ENCODE measurements at regions not wholly inside any gene's neighbourhood (a gene's known extent, or its start where the extent isn't known, plus 50 kb on each side); places are given as distances from the start of the nearest gene placed in this dataset.

GRCh38 chr1:221862971-221863370, 121.1 kb upstream of the DUSP10 start:
- no peak for FAIRE-seq
- Histone ChIP-seq H2BK120ac (replicated peaks; ENCODE audit: low read depth, low read length) (no peak overlapping the region), H3K27me3 (replicated peaks in 1 of 4; ENCODE audit: control insufficient read depth in 3 of 4, extremely low read depth in 1 of 4, insufficient read depth in 3 of 4, low read length in 3 of 4) (no peaks in the 10 kb centered on the region), H3K18ac (ENCODE audit: extremely low read depth, low read length) (no peak overlapping the region), H2AFZ (ENCODE audit: low read length) (no peak overlapping the region), H2BK15ac (ENCODE audit: low read length) (no peak overlapping the region), H2AK5ac (ENCODE audit: low read depth, low read length) (no peak overlapping the region), H3K23ac (ENCODE audit: insufficient read length) (no peak overlapping the region), H3K9me3 (ENCODE audit: insufficient read depth in 2 of 2, low read depth in 1 of 2, low read length in 1 of 2) (no peaks in the 10 kb centered on the region), H4K5ac (ENCODE audit: insufficient read length, low read depth, low read length) (no peak overlapping the region), H3K4me3 (ENCODE audit: extremely low read depth in 1 of 4, insufficient read depth in 2 of 4, low read depth in 3 of 4, low read length in 4 of 4) (no peak overlapping the region), H4K91ac (replicated peaks; ENCODE audit: insufficient read length, low read length) (no peak overlapping the region), H3K23me2 (ENCODE audit: low read depth, low read length) (no peaks in the 10 kb centered on the region), H3K79me2 (ENCODE audit: control insufficient read depth in 1 of 2, insufficient read depth in 2 of 2, low read length in 2 of 2) (no peaks in the 10 kb centered on the region), H3K56ac (replicated peaks; ENCODE audit: insufficient read length, low read depth, low read length) (no peak overlapping the region), H3K4ac (replicated peaks; ENCODE audit: insufficient read length, low read depth, low read length) (no peak overlapping the region), H4K20me1 (replicated peaks in 1 of 2; ENCODE audit: control insufficient read depth in 1 of 2, insufficient read depth in 2 of 2, low read length in 2 of 2) (no peaks in the 10 kb centered on the region), H3K79me1 (ENCODE audit: low read depth, low read length) (no peaks in the 10 kb centered on the region), H3K27ac (ENCODE audit: low read depth, low read length) (no peak overlapping the region), H3K9ac (replicated peaks in 1 of 4; ENCODE audit: extremely low read depth in 1 of 4, low read depth in 3 of 4, low read length in 3 of 4) (no peak overlapping the region), H2BK20ac (ENCODE audit: low read length) (no peak overlapping the region), H3K36me3 (ENCODE audit: control insufficient read depth in 2 of 4, insufficient read depth in 4 of 4, low read length in 3 of 4) (no peaks in the 10 kb centered on the region), H4K8ac (ENCODE audit: extremely low read depth, insufficient read depth, low read length) (no peak overlapping the region), H3K4me2 (ENCODE audit: insufficient read depth in 1 of 2, low read depth in 2 of 2, low read length in 2 of 2) (no peak overlapping the region), H3K4me1 (replicated peaks in 1 of 4; ENCODE audit: control insufficient read depth in 3 of 4, insufficient read depth in 4 of 4, low read length in 3 of 4) (no peaks in the 10 kb centered on the region), H2BK12ac (ENCODE audit: low read depth, low read length) (no peak overlapping the region), H3K14ac (ENCODE audit: insufficient read length) (no peak overlapping the region), H2BK5ac (ENCODE audit: low read depth, low read length) (no peak overlapping the region)
- CTCF ChIA-PET (ENCODE audit: partially characterized antibody): interaction anchor here (0.5 to 1.6 kb wide), 3 partner anchors 319 to 599 kb away, joined by 3 to 6 read pairs (median 3); no protein-coding TSS in a partner anchor
- TF ChIP-seq CBX8 (IDR thresholded peaks at IDR 0.05; ENCODE audit: borderline replicate concordance, low read depth, low read length): no peak
- no peak for TF ChIP-seq CREB1 (IDR thresholded peaks at IDR 0.05)
- TF ChIP-seq TAF1 (IDR thresholded peaks at IDR 0.05; ENCODE audit: low read depth, low read length): no peak
- TF ChIP-seq EZH2 (IDR thresholded peaks at IDR 0.05; ENCODE audit: low read depth, low read length, severe bottlenecking): no peak
- no peak for TF ChIP-seq GABPA (IDR thresholded peaks at IDR 0.05; ENCODE audit: borderline replicate concordance, insufficient read depth, low read length)
- no peak for TF ChIP-seq PHF8 (conservative IDR thresholded peaks at IDR 0.05; ENCODE audit: low read depth, low read length)
- TF ChIP-seq, protein P1, sequence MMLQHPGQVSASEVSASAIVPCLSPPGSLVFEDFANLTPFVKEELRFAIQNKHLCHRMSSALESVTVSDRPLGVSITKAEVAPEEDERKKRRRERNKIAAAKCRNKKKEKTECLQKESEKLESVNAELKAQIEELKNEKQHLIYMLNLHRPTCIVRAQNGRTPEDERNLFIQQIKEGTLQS (IDR thresholded peaks at IDR 0.05; ENCODE audit: insufficient read depth, low read depth, low read length): no peak
- no peak for TF ChIP-seq SIX5 (IDR thresholded peaks at IDR 0.05; ENCODE audit: low read depth, low read length)
- no peak for TF ChIP-seq SUZ12 (IDR thresholded peaks at IDR 0.05; ENCODE audit: low read length)
- no peak for DNase-seq (ENCODE audit: low read depth in 1 of 2, low spot score in 2 of 2)
- 100% methylated on average over 3 of the region's 3 CpGs; no CpG with 5 or more reads in 1 of the 2 experiments for WGBS, 2 experiments (ENCODE audit: extremely low coverage in 1 of 2, insufficient coverage in 1 of 2, insufficient read length in 1 of 2, insufficient replicate concordance in 2 of 2, low coverage in 1 of 2, low lambda C conversion rate in 2 of 2, missing lambda C conversion rate in 1 of 2)
- POLR2A ChIA-PET (ENCODE audit: partially characterized antibody): no interaction called here

Data from H1 (cell line).